Renal cortex interstitium (tissue), 11 donors: ENCODE measurements at regions not wholly inside any gene's neighbourhood (a gene's known extent, or its start where the extent isn't known, plus 50 kb on each side); places are given as distances from the start of the nearest gene placed in this dataset.

Experiments used
- DNase-seq, 11 donors: peaks; one replicate each; pipeline ENCODE4 v3.0.0-alpha.2; 2013; ENCODE audit warnings: low read depth in 9 of 11, low spot score in 4 of 11; ENCODE audit errors: extremely low read depth in 1 of 11

- no peak for DNase-seq
Measured at GRCh38 chr10:121296881-121297585, 301.2 kb downstream of the FGFR2 start.

- DNase-seq = no peak
Measured at GRCh38 chr10:121300723-121301122, 297.5 kb downstream of the FGFR2 start.

- DNase-seq = no peak
Measured at GRCh38 chr10:121302541-121303180, 295.6 kb downstream of the FGFR2 start.

- no peak for DNase-seq
Measured at GRCh38 chr10:121303287-121303890, 294.9 kb downstream of the FGFR2 start.

GRCh38 chr10:121305066-121305465 lies 293.2 kb downstream of the FGFR2 start:
- DNase-seq = no peak

GRCh38 chr10:121306159-121306673 lies 292.0 kb downstream of the FGFR2 start:
- no peak for DNase-seq

- DNase-seq = no peak
Measured at GRCh38 chr10:121307411-121307980, 290.7 kb downstream of the FGFR2 start.

- no peak for DNase-seq
Measured at GRCh38 chr10:121308020-121308419, 290.2 kb downstream of the FGFR2 start.

GRCh38 chr10:121309164-121309563 lies 289.1 kb downstream of the FGFR2 start:
- DNase-seq = no peak

- peak in 6 of 11 donors; percentile 17 to 66 (median 53) for DNase-seq
Measured at GRCh38 chr10:121310151-121310711, 288.0 kb downstream of the FGFR2 start.

GRCh38 chr10:121311812-121312443 lies 286.3 kb downstream of the FGFR2 start:
- DNase-seq = no peak

- no peak for DNase-seq
Measured at GRCh38 chr10:121312587-121312986, 285.7 kb downstream of the FGFR2 start.

GRCh38 chr10:121313119-121313875 lies 284.9 kb downstream of the FGFR2 start:
- DNase-seq = peak in 4 of 11 donors; percentile 19 to 53 (median 41)

- no peak for DNase-seq
Measured at GRCh38 chr10:121316432-121316831, 281.8 kb downstream of the FGFR2 start.

GRCh38 chr10:121317374-121317773 lies 280.9 kb downstream of the FGFR2 start:
- no peak for DNase-seq

GRCh38 chr10:121322046-121322445 lies 276.2 kb downstream of the FGFR2 start:
- DNase-seq = no peak

- no peak for DNase-seq
Measured at GRCh38 chr10:121322776-121323175, 275.5 kb downstream of the FGFR2 start.

- no peak for DNase-seq
Measured at GRCh38 chr10:121323443-121323842, 274.8 kb downstream of the FGFR2 start.
